GM12864 (cell line): ENCODE measurements at regions not wholly inside any gene's neighbourhood (a gene's known extent, or its start where the extent isn't known, plus 50 kb on each side); places are given as distances from the start of the nearest gene placed in this dataset.

Experiments
- DNase-seq: peaks from one replicate; pipeline ENCODE4 v3.0.0-alpha.2; 2011; ENCODE audit warnings: low read depth
- H3K4me3 ChIP-seq: 2 replicates; pipeline ENCODE4 v1.5.1; 2011; ENCODE audit warnings: mild to moderate bottlenecking, low read depth, low read length, control low read depth
- CTCF ChIP-seq: IDR thresholded peaks from 2 replicates; pipeline ENCODE4 v1.5.1; 2011; ENCODE audit warnings: low read depth, mild to moderate bottlenecking, moderate library complexity, low read length, control low read depth, inconsistent platforms; ENCODE audit errors: missing control alignments

GRCh38 chr5:27396998-27397397 is 358.6 kb upstream of the CDH9 start:
- H3K4me3 ChIP-seq: no peak overlapping the region
- no peak for TF ChIP-seq CTCF
- DNase-seq: no peak

- no peak overlapping the region for H3K4me3 ChIP-seq
- DNase-seq: no peak
- no peak for TF ChIP-seq CTCF
Observed at GRCh38 chr5:27392716-27393115, 354.3 kb upstream of the CDH9 start.

- no peak for TF ChIP-seq CTCF
- no peak for DNase-seq
- H3K4me3 ChIP-seq: no peak overlapping the region
Observed at GRCh38 chr5:27389696-27390095, 351.3 kb upstream of the CDH9 start.

- DNase-seq: no peak
- no peak for TF ChIP-seq CTCF
- no peak overlapping the region for H3K4me3 ChIP-seq
Observed at GRCh38 chr5:27388755-27389154, 350.4 kb upstream of the CDH9 start.

GRCh38 chr5:27387535-27388073 is 349.2 kb upstream of the CDH9 start:
- H3K4me3 ChIP-seq: no peak overlapping the region
- DNase-seq: no peak
- TF ChIP-seq CTCF: no peak

- DNase-seq: no peak
- TF ChIP-seq CTCF: no peak
- H3K4me3 ChIP-seq: no peak overlapping the region
Observed at GRCh38 chr5:27381686-27382085, 343.3 kb upstream of the CDH9 start.

- no peak for DNase-seq
- H3K4me3 ChIP-seq: no peak overlapping the region
- TF ChIP-seq CTCF: no peak
Observed at GRCh38 chr5:27377626-27378025, 339.2 kb upstream of the CDH9 start.
